ENCODE measurements at regions not wholly inside any gene's neighbourhood (a gene's known extent, or its start where the extent isn't known, plus 50 kb on each side); places are given as distances from the start of the nearest gene placed in this dataset.

DNA sequence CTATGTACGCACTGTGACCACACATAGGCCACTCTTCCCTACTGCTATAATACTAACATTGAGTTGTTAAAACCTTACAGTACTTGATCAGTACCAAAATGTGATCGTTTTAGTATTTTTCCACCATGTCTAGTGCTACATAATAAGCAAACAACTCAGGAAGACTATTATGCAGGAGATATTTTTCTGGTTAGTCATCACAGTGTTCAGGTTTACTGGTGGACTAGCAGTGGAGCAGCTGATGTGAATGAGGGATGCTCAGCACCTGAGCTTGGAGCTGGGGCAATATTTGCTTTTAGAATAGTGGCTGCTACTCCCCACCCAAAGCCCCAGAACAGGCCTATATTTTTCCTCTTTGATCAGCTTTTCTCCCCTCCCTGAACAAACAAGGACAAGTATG, 513.1 kb downstream of the KCNH5 start:
- DNase-seq (ENCODE audit: low read depth), result no peak

DNA sequence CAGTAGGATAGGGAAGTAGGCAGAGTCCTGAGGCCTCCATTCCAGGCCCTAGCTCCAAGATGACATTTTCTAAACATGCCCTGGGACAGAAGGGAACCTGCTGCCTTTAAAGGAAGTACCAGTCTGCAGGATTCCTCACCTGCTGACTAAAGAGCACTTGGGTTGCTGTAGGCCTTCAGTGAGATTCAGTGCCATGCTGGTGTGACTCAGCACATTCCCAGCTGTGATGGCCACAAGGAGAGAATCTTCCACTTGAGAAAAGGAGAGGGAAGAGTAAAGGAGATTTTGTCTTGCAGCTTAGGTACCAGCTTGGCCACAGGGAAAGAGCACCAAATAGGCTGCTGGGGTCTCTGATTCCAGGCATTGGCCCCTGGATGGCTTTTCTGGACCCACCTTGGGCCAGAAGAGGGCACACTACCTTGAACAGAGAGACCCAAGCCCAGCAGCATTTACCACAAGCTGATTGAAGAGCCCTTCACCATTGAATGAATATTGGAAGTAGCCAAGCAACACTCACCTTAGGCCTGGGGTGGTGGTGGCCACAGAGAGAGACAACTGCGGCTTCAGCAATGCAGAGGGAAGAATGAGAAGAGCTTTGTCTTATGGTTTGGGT, 498.3 kb downstream of the KCNH5 start:
- no peak for DNase-seq (ENCODE audit: low read depth)

DNA sequence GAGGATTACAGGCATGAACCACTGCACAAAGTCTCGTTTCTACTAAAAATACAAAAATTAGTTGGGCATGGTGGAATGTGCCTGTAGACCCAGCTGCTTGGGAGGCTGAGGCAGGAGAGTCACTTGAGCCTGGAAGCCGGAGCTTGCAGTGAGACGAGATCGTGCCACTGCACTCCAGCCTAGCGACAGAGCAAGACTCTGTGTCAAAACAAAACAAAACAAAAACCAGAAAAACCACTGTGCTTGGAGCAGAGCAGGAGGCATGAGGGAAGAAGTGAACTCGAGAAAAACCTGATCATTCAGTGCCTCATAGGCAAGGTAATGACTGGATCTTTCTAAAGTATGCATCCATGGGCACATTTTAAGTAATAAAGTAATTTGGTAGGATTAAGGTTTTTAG, 487.8 kb downstream of the KCNH5 start:
- no peak for DNase-seq (ENCODE audit: low read depth)

- no peak for DNase-seq (ENCODE audit: low read depth)
Observed at GRCh38 chr14:62558451-62558850, 486.8 kb downstream of the KCNH5 start.

GRCh38 chr14:62585247-62585646, 460.0 kb downstream of the KCNH5 start:
- no peak for DNase-seq (ENCODE audit: low read depth)

- DNase-seq (ENCODE audit: low read depth), result no peak
Observed at GRCh38 chr14:62592877-62593276, 452.4 kb downstream of the KCNH5 start.

DNA sequence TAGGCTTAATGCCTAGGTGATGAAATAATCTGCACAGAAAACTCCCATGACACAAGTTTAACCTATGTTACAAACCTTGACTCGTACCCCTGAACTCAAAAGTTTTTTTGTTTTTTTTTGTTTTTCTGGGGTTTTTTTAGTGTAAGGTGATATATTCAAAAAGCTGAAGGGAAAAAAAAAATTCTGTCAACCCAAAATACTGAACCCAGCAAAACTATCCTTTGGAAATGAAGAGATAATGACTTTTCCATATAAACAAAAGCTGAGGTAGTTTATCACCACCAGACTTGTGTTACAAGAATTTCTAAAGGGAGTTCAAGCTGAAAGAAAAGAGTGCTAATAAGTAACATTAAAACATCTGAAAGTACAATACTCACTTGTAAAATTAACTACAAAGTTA, 448.1 kb downstream of the KCNH5 start:
- DNase-seq (ENCODE audit: low read depth), result no peak

DNA sequence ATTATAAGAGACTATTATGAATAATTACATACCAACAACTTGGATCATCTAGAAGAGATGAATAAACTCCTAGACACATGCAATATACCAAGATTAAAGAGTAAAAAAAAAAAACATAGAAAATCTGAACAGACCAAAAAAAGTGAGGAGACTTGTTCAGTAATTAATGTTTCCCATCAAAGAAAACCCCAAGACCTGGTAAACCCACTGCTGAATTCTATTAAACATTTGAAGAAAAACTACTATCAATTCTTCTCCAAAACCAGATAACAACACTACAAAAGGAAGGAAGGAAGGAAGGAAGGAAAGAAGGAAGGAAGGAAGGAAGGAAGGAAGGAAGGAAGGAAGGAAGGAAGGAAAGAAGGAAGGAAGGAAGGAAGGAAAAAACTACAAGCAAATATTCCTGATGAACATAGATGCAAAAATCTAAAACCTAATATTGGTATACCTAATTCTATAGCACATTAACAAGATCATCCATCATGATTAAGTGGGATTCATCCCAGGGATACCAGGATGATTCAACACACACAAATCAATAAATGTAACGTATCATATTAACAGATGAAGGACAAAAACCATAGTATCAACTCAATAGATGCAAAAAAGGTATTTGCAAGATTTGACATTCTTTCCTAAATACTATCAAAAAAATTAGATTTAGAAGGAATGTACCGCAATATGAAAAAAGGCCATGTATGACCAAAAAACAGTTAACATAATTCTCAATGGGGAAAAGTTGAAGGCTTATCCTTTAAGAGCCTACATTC, 445.5 kb downstream of the KCNH5 start:
- DNase-seq (ENCODE audit: low read depth), result no peak

DNA sequence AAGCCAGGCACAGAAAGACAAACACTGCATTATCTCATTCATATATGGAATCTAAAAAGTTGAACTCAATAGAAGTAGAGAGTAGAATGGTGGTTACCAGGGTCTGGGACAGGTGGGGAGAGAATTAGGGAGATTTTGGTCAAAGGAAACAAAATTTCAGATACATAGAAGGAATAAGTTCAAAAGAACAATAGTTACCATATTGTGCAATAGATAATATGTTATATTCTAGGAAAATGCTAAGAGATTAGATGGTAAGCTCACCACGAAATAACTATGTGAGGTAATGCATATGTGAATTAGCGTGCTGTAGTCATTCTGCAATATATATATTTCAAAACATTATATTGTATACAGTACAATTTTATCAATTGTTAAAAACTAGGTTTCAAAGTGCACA, 442.5 kb downstream of the KCNH5 start:
- no peak for DNase-seq (ENCODE audit: low read depth)

GRCh38 chr14:62604524-62604923, 440.7 kb downstream of the KCNH5 start:
- DNase-seq (ENCODE audit: low read depth), result no peak

GRCh38 chr14:62614122-62614521, 431.1 kb downstream of the KCNH5 start:
- DNase-seq (ENCODE audit: low read depth), result no peak

- DNase-seq (ENCODE audit: low read depth), result no peak
Observed at GRCh38 chr14:62616668-62617067, 428.6 kb downstream of the KCNH5 start.

DNA sequence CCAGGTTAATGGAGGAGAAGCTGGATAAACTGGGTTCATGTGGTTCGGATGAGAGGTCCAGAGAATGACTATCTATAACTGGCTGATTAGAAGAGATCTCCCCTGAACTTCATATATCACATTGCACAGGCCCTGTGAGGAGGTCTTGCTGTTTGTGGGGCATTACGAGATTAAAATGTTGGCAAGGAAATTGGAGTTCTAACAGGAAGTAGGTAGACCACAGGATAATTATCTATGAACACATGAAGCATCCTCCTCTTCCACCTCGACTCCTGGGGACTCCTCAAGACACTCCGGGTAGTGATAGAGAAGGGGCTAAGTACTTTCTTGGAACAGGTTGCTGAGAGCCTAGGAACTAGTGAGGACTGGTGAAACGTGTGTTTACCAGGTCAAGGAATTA, 418.8 kb downstream of the KCNH5 start:
- DNase-seq (ENCODE audit: low read depth), result no peak

DNA sequence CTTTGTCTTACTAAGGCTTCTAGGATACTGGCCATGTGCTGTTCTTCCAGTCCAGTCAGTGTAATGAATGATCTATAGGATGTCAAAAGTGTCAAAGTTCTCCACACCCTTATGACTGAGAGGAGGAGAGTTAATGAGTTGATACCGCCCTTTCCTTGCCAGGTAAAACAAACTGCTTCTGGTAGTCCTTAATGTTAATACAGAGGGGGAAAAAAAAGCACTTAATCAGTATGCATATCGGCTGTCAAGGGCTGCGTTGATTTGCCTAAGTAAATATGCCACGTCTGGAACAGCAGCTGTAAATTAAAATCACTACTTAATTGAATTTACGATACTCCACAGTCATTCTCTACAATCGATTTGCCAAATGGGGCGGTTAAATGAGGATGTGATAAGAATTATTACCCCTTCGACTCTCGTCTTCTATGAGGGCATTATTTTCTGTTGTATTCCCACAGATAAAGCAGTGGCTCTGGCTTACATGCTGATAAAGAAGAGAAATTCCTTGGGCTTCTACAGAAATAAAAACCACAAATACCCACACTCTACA, 416.0 kb downstream of the KCNH5 start:
- DNase-seq (ENCODE audit: low read depth), result no peak

DNA sequence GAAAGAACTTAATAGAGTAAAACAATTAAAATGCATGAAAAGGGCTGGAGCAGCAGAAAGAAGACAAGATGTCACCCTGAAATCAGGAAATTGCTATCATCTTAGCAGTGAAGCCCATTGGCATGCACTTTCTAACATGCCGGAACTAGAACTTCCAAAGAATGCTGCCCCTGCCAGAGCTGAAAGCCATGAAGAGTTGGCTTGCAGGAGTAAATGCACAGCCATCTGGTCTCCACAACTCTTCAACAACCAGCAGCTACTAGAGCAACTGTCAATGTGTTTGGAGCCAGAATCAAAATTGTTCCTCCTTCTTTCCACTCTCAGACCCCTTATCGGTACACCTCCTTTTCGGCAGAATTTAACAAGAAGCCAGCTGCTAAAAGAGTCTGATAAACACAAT, 414.1 kb downstream of the KCNH5 start:
- DNase-seq (ENCODE audit: low read depth), result no peak

DNA sequence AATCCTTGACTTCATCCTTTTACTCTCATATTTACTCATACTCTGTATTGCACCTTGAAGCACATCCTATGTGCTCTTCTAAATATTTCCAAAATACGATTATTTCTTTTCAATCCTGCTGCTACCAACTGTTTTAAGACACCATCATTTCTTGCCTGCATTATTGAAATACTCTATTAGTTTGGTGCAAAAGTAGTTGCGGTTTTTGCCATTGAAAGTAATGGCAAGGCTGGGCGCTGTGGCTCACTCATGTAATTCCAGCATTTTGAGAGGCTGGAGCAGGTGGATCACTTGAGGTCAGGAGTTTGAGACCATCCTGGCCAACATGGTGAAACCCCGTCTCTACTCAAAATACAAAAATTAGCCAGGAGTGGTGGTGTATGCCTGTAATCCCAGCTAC, 412.5 kb downstream of the KCNH5 start:
- DNase-seq (ENCODE audit: low read depth), result no peak

DNA sequence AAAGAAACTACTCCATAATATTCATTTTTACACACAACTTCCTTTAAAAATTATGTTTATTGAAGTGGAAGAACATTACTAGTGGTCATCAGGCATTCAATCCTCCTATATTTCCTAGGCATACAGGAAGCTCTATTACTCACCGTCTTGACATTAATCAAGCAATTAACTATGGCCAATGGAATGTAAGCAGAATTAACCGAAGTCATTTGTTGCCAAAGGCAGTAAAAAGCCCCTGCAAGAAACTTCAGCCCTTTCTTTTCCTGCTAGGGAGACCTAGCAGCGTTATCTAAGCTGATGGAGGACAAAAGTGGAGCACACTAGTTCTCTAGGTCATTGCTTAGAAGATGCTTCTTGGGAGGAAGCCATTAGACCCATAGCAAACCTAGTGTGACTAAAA, 399.6 kb downstream of the KCNH5 start:
- no peak for DNase-seq (ENCODE audit: low read depth)

Data from HS-27A (cell line).